ENCODE measurements at regions not wholly inside any gene's neighbourhood (a gene's known extent, or its start where the extent isn't known, plus 50 kb on each side); places are given as distances from the start of the nearest gene placed in this dataset.

DNA sequence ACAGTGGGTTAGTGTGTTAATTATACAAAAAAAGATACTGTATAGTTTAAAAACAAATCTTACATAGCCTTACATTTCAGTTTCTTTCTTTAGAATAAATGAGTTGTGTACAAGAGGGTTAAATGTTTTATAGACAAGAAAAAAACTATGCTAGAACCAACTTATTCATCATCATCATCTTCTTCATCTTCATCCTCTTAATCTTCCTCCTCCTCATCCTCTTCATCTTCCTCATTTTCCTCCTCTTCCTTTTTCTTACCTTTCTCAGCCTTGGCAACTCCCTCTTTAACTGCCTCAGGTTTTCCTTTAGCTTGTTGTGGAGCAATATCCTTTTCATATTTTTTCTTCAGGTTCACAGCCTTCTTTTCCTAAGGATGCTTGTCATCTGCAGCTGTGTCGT lies 53.7 kb downstream of the RPS12 start:
- DNase-seq (no peak), ATAC-seq (no peak)
- no peaks in the 10 kb centered on the region for H3K9me3 ChIP-seq
- H3K4me3 ChIP-seq: no peak overlapping the region
- TF ChIP-seq CTCF (IDR thresholded peaks at IDR 0.05): no peak
- H3K27ac ChIP-seq: no peak overlapping the region
- intact Hi-C loops (cut with DNase I): no loop called here
- H3K27me3 ChIP-seq (ENCODE audit: low read depth): no peaks in the 10 kb centered on the region
- H3K4me1 ChIP-seq: no peaks in the 10 kb centered on the region
- no peaks in the 10 kb centered on the region for H3K36me3 ChIP-seq

GRCh38 chr6:132872923-132873322 lies 58.6 kb downstream of the RPS12 start:
- Histone ChIP-seq H3K4me1 (no peaks in the 10 kb centered on the region), H3K36me3 (no peaks in the 10 kb centered on the region), H3K4me3 (no peak overlapping the region), H3K27me3 (ENCODE audit: low read depth) (no peaks in the 10 kb centered on the region), H3K9me3 (no peaks in the 10 kb centered on the region), H3K27ac (no peak overlapping the region)
- DNase-seq: no peak
- no peak for TF ChIP-seq CTCF (IDR thresholded peaks at IDR 0.05)
- intact Hi-C loops (cut with DNase I): no loop called here
- ATAC-seq: no peak

DNA sequence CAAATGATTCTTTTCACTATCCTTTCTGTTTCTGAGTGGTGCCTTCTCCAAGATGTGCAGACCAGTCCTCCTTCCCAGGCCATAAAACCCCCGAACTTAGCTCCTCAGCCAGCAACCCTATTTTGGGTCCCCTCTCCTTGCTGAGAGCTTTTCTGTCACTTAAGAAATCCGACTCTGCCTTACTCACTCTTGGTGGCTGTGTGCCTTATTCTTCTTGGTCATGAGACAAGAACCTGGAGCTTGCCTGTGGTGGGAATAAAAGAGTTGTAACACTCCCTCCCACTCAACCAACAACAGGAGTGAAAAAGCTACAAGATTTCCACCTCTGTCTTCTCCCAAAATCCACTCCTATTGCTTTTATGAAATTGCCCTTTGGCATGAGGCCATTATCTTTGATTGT lies 62.6 kb downstream of the RPS12 start:
- TF ChIP-seq CTCF (IDR thresholded peaks at IDR 0.05): no peak
- ATAC-seq (no peak), DNase-seq (no peak)
- no peak overlapping the region for H3K4me3 ChIP-seq
- no peaks in the 10 kb centered on the region for H3K27me3 ChIP-seq (ENCODE audit: low read depth)
- H3K4me1 ChIP-seq: no peaks in the 10 kb centered on the region
- no peaks in the 10 kb centered on the region for H3K9me3 ChIP-seq
- intact Hi-C loops (cut with DNase I): no loop called here
- no peaks in the 10 kb centered on the region for H3K36me3 ChIP-seq
- H3K27ac ChIP-seq: no peak overlapping the region

- ATAC-seq: no peak
- no peaks in the 10 kb centered on the region for H3K9me3 ChIP-seq
- intact Hi-C loops (cut with DNase I): no loop called here
- H3K27me3 ChIP-seq (ENCODE audit: low read depth): no peaks in the 10 kb centered on the region
- H3K27ac ChIP-seq: no peak overlapping the region
- no peak for TF ChIP-seq CTCF (IDR thresholded peaks at IDR 0.05)
- no peaks in the 10 kb centered on the region for H3K36me3 ChIP-seq
- DNase-seq: no peak
- H3K4me1 ChIP-seq: no peaks in the 10 kb centered on the region
- H3K4me3 ChIP-seq: no peak overlapping the region
Measured at GRCh38 chr6:132887204-132887603, 72.8 kb downstream of the RPS12 start.

DNA sequence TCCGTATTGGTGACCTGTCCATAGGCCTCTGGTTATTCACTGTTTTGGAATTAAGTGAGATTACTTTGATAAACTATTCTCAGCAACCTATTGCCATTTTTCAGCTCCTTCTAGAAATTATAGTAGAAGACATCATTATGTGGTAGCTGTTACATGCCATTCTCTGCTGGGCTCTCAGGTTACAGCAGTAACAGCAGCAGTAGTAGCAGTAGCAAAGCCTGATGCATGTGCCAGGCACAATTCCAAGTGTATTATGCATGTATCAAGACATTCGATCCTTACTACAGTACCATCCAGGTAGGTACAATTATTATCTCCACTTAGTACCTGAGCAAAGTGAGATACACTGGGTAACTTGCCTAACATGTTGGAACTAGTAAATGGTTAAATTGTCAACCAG lies 74.3 kb downstream of the RPS12 start:
- Histone ChIP-seq H3K27me3 (ENCODE audit: low read depth) (no peaks in the 10 kb centered on the region), H3K9me3 (no peaks in the 10 kb centered on the region), H3K4me1 (no peaks in the 10 kb centered on the region), H3K36me3 (no peaks in the 10 kb centered on the region), H3K4me3 (no peak overlapping the region), H3K27ac (no peak overlapping the region)
- no peak for TF ChIP-seq CTCF (IDR thresholded peaks at IDR 0.05)
- no peak for DNase-seq
- ATAC-seq: no peak
- intact Hi-C loops (cut with DNase I): no loop called here

Measured in lower lobe of right lung (tissue), 2 donors.